ENCODE measurements at regions not wholly inside any gene's neighbourhood (a gene's known extent, or its start where the extent isn't known, plus 50 kb on each side); places are given as distances from the start of the nearest gene placed in this dataset.

DNA sequence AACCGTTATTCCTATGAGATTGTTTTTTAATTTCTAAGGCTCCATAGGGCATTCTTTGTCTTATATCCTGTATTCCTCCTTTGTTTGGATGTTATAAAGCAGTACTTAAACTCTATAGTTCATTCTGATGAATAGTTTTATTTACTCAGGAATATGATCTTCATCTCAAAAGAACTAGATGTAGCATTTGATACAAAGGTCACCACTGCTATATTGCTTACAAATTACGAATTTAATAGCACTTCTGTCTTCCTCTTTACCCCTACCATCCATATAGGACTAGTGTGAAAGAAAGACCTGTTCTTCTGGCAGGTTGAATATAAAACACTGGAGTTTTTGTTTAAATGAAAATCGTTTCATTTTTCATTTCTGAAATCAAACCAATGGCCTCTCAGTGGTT lies 468.1 kb upstream of the CXADR start:
- Mint-ChIP-seq H3K4me3 (no peak overlapping the region), H3K4me1 (no peaks in the 10 kb centered on the region), H3K27ac (no peak overlapping the region), H3K9me3 (peaks cover 17% of the 10 kb centered on the region), H3K36me3 (ENCODE audit: low read depth) (no peaks in the 10 kb centered on the region), H3K27me3 (no peaks in the 10 kb centered on the region)
- no peak for ATAC-seq
- DNase-seq: no peak

DNA sequence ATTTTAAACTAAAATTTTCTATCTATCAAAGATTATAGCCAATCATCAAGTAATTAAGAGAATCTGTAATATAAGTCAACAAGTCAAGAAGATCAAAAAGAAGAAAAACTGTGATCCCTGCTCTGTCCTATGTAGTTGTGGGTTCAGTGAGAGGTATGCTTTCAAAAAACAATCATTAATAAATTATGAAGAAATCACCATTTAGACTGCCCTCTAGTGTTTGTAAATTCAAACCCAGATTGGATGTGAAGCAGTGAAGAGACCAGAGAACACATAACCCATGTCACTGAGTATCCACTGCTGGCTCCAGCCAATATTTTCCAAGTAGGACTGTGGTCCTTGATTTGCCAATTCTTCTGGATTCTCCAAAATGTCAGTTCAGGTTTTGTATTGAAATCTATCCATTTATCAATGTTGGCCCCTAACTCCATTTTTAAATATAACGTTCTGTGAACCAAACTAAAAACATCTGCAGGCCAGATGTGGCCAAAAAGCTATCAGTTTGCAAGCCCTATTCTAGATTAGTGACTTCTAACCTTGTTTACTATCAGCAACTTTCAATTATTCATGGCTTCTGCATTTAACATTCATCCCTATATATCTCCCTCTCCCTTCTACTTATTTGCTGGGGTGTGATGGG lies 467.5 kb upstream of the CXADR start:
- Mint-ChIP-seq H3K9me3 (peaks cover 17% of the 10 kb centered on the region), H3K27me3 (no peaks in the 10 kb centered on the region)
- no peak for DNase-seq

DNA sequence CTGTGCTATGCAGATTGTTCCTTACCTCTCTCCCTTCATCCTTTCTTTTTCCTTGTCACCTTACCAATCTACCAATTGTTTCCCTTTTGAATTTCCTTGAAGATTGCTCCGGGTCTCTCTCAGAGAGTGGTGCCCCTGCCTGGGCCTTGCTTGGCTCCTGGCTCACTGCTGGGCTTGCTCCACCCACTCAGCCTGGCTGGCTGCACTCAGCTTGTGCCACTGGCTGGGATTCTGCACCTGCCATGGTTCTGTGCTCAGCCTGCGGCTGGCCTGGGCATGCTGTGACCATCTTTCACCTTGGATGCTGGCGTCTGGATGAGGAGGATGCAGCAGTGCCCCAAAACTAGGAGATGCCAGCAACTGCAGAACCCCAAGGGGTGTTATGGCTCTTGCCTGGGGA lies 463.9 kb upstream of the CXADR start:
- no peaks in the 10 kb centered on the region for H3K27me3 Mint-ChIP-seq
- peaks cover 5% of the 10 kb centered on the region for H3K9me3 Mint-ChIP-seq
- ATAC-seq: no peak
- no peaks in the 10 kb centered on the region for H3K36me3 Mint-ChIP-seq (ENCODE audit: low read depth)
- H3K27ac Mint-ChIP-seq: no peak overlapping the region
- no peaks in the 10 kb centered on the region for H3K4me1 Mint-ChIP-seq
- no peak for DNase-seq
- no peak overlapping the region for H3K4me3 Mint-ChIP-seq

More for the DNA sequence above, 467.5 kb upstream of the CXADR start:
- Mint-ChIP-seq H3K36me3 (ENCODE audit: low read depth) (no peaks in the 10 kb centered on the region), H3K4me3 (no peak overlapping the region), H3K4me1 (no peaks in the 10 kb centered on the region), H3K27ac (no peak overlapping the region)
- no peak for ATAC-seq

DNA sequence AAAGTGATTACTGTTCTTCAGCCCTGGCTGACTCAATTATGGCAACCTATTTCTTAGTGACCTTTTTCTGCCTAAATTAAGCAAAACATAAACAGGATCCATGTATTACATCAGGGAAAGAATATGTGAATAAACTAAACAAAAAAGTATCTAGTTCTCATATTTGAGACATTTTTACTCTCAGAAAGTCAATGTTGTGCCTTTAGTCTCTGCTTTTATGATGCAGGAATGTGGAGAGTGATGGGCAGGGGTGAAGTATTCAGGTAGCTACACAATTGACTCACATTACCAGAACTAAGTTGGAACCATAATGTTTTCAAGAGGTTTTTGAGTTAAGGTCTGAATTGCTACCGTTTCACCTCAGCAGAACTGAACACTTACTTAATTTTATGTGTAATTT lies 462.7 kb upstream of the CXADR start:
- no peak overlapping the region for H3K4me3 Mint-ChIP-seq
- H3K9me3 Mint-ChIP-seq: peaks cover 5% of the 10 kb centered on the region
- no peak for DNase-seq
- no peak overlapping the region for H3K27ac Mint-ChIP-seq
- no peaks in the 10 kb centered on the region for H3K4me1 Mint-ChIP-seq
- no peaks in the 10 kb centered on the region for H3K36me3 Mint-ChIP-seq (ENCODE audit: low read depth)
- no peak for ATAC-seq
- no peaks in the 10 kb centered on the region for H3K27me3 Mint-ChIP-seq

DNA sequence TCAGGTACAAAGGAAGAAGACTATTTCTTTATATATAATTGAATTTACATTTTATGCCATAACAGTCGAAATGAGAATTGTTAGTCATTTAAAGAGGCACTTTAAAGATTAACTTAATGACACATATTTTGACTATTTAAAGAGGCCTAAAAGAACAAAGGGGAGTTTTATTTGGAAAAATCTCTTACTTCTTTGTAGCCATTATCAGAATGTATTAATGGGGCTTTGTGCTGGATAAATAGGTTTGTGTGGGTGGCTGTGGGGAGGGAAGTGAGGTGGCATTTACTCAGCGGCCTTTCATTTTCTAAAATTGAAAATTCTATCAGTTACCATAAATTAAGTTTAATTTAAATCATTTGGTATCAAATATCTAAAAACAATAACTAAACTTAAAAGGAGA lies 462.2 kb upstream of the CXADR start:
- Mint-ChIP-seq H3K9me3 (peaks cover 5% of the 10 kb centered on the region), H3K27me3 (no peaks in the 10 kb centered on the region), H3K4me1 (no peaks in the 10 kb centered on the region), H3K36me3 (ENCODE audit: low read depth) (no peaks in the 10 kb centered on the region), H3K4me3 (no peak overlapping the region), H3K27ac (no peak overlapping the region)
- DNase-seq: no peak
- ATAC-seq: no peak

DNA sequence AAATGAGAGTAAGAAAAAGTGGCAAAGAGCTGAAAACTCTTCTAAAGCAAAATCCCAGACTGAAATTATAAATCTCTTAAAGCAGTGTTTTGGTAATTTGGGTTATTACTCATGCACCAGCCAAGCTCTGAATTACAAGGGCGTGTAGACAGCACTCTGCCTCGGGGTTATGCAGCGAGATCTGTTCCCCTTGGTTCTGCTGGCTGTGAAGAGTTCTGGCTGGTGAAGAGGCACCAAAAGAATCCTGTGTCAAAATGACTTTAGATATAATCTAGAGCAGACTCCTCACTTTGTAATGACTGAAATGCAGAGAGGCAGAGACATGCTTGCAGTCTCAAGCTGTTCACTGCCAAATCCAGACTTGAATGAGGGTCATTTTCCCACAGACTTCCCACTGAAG lies 461.8 kb upstream of the CXADR start:
- Mint-ChIP-seq H3K36me3 (ENCODE audit: low read depth) (no peaks in the 10 kb centered on the region), H3K4me3 (no peak overlapping the region), H3K27me3 (no peaks in the 10 kb centered on the region), H3K27ac (no peak overlapping the region), H3K9me3 (peaks cover 5% of the 10 kb centered on the region), H3K4me1 (no peaks in the 10 kb centered on the region)
- ATAC-seq (no peak), DNase-seq (no peak)

DNA sequence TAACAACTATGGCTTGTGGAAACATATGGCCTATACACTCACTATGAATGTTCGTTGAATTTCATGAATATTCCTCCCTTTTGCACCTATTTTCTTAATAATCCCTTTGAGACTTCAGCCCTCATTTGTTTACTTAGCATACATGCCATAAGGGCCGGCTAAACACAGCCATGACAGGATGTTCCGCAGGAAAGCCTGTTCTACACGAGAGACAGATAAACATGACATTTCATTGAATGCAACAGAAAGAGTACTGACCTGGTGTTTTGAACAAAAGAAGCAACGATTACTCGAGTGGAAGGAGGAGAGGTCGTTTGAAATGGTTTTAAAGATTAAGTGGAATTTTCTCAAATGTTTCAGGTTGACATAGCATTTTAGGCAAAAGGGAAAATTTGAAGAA lies 459.5 kb upstream of the CXADR start:
- no peak for DNase-seq
- Mint-ChIP-seq H3K27me3 (no peaks in the 10 kb centered on the region), H3K27ac (no peak overlapping the region), H3K4me3 (no peak overlapping the region), H3K9me3 (peaks cover 5% of the 10 kb centered on the region), H3K4me1 (no peaks in the 10 kb centered on the region), H3K36me3 (ENCODE audit: low read depth) (no peaks in the 10 kb centered on the region)
- no peak for ATAC-seq

DNA sequence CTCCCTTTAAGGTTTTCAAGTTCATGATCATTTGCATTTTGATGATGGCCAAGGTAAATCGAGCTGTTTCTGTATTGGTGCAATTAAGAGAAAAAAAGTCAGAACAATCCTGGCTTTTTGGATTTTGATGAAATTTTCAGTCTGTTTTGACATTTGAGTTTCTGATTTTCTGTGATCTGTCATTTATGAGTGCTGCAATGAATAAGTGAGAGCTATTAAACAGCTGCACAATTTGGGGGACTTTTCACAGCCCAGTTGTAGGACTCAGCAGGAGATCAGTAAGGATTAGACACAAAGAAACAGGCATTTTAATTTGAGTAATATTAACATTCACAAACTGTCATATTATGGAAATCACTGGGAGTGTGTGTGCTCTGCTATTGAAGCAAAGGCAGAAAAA lies 452.9 kb upstream of the CXADR start:
- Mint-ChIP-seq H3K9me3 (peaks cover 9% of the 10 kb centered on the region), H3K27me3 (no peaks in the 10 kb centered on the region), H3K27ac (no peak overlapping the region), H3K36me3 (ENCODE audit: low read depth) (no peaks in the 10 kb centered on the region), H3K4me3 (no peak overlapping the region), H3K4me1 (no peaks in the 10 kb centered on the region)
- no peak for DNase-seq
- ATAC-seq: no peak

DNA sequence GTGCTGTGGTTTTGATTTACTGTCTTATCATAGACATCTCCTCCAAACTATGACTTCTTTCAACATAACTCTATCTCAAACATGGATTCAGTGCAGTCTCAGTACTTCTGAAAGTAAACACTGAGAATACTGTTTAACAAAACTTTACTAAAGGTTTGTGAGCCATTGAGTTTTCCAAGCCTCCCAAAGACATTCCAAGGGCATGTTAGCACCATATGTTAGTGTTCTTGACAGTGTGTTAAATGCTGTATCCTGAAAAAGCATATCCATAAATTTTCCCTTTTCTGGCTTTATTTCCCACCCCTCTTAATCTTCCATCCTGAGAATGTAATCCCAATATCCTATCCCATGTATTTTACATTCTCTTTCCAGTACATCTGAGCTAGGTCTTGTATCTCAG lies 446.8 kb upstream of the CXADR start:
- Mint-ChIP-seq H3K4me3 (no peak overlapping the region), H3K36me3 (ENCODE audit: low read depth) (no peaks in the 10 kb centered on the region), H3K27me3 (no peaks in the 10 kb centered on the region), H3K27ac (no peak overlapping the region), H3K9me3 (no peaks in the 10 kb centered on the region), H3K4me1 (no peaks in the 10 kb centered on the region)
- DNase-seq (no peak), ATAC-seq (no peak)

DNA sequence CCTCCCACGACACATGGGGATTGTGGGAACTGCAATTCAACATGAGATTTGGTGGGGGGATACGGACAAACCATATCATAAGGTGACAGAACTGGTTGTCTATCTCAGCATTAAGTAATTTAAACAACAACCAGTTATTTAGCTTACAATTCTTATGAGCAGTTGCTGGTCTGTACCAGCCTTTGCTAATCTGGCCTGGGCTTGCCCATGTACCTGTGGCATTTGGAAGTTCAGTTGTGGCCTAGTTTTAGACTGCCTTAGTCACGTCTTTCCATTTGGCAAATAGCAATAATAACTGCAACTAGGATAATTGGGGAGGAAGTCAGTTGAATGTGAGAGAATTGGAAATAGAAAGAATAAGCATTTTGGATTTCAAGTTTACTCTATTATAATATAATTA lies 441.8 kb upstream of the CXADR start:
- ATAC-seq (no peak), DNase-seq (no peak)
- Mint-ChIP-seq H3K4me3 (no peak overlapping the region), H3K9me3 (peaks cover 16% of the 10 kb centered on the region), H3K4me1 (no peaks in the 10 kb centered on the region), H3K36me3 (ENCODE audit: low read depth) (no peaks in the 10 kb centered on the region), H3K27ac (no peak overlapping the region), H3K27me3 (no peaks in the 10 kb centered on the region)

DNA sequence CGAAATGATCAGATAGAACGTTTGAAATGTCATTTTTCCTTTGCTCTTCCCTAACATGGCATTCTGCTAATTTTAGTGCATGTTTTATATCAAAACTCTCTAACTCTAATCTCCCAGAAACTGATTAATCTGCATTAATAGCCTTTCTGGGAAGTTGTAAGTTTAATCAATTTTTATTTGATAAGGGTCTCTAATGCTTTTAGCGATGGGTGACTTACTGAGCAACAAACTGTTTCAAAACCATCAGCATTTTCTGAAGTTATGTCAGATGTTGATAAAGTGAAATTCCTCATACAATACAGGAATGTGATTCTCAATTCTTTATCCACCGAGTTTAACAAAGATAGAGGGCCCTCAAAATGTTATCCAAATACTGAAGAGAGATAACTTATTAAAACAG lies 431.6 kb upstream of the CXADR start:
- ATAC-seq: no peak
- Mint-ChIP-seq H3K27me3 (no peaks in the 10 kb centered on the region), H3K4me1 (no peaks in the 10 kb centered on the region), H3K4me3 (no peak overlapping the region), H3K36me3 (ENCODE audit: low read depth) (no peaks in the 10 kb centered on the region), H3K9me3 (peaks cover 1% of the 10 kb centered on the region), H3K27ac (no peak overlapping the region)
- no peak for DNase-seq

DNA sequence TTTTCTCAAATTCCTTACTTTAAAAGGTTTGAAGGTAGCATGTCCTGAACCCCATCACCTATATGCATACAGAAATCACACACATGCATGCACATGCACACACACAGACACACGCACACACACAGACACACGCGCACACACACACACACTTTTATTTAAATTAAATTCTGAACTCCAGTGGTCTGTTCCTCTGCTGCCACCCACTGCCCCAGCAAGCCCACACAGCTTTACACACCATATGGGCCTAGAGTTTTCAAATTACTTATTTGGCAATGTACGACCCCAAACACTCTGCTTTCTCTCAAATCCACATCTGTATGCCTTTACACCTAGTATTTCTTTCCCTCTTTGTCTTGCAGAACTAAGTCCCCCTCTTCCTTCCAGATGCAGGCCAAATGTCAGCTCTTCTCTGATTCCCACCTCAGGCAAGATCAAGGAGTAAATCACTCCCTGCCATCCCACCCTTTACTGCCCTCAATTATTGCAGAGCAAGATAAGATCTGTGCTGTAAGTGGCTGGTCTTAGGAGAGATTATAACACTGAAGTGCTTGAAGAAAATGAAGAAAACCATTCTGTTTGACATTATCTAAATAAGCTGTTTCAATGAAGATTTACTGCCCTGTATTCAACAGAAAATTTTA lies 429.9 kb upstream of the CXADR start:
- no peak for ATAC-seq
- DNase-seq: no peak
- no peaks in the 10 kb centered on the region for H3K36me3 Mint-ChIP-seq (ENCODE audit: low read depth)
- no peaks in the 10 kb centered on the region for H3K27me3 Mint-ChIP-seq
- H3K9me3 Mint-ChIP-seq: no peaks in the 10 kb centered on the region
- no peak overlapping the region for H3K27ac Mint-ChIP-seq
- H3K4me3 Mint-ChIP-seq: no peak overlapping the region
- H3K4me1 Mint-ChIP-seq: no peaks in the 10 kb centered on the region

DNA sequence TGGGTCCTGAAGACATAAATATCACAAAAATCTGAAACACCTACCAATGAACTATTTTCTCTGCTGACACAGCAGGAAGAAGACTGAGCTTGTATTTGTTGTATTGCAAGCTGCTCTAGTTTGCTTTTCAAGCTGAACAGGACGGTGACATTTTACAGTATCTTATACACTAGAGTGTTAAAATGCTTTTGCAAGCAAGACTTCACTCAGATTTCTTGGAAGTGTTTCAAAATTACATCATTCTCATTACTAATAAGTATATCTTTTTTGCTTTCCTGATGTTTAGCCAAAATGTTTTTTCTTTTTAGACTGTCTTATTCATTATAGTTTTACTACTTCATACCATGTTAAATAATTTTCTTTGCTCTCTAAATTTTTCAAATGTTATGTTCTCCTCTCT lies 427.1 kb upstream of the CXADR start:
- no peaks in the 10 kb centered on the region for H3K4me1 Mint-ChIP-seq
- H3K27ac Mint-ChIP-seq: no peak overlapping the region
- H3K4me3 Mint-ChIP-seq: no peak overlapping the region
- ATAC-seq (no peak), DNase-seq (no peak)
- H3K9me3 Mint-ChIP-seq: peaks cover 7% of the 10 kb centered on the region
- no peaks in the 10 kb centered on the region for H3K36me3 Mint-ChIP-seq (ENCODE audit: low read depth)
- H3K27me3 Mint-ChIP-seq: no peaks in the 10 kb centered on the region

DNA sequence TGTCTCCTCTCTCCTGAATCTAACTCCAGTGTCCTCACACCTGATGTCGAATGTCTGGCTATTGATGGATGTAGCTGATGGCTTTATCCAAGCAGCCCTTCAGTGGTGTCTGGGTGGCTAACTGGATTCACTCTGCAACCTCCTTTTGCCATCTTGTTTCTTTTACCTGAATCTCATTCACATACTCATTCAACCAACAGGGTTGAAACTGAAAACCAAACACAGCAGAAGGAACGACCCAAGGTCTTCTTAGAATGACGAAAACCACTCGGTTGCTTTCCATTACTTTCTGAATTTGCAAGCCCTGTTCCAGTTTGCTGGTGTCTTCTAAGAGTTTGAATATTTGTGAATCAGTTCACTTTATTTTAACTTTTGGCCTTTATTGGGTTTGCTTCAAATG lies 424.3 kb upstream of the CXADR start:
- no peak for ATAC-seq
- no peak for DNase-seq
- Mint-ChIP-seq H3K27ac (no peak overlapping the region), H3K36me3 (ENCODE audit: low read depth) (no peaks in the 10 kb centered on the region), H3K4me1 (no peaks in the 10 kb centered on the region), H3K4me3 (no peak overlapping the region), H3K9me3 (peaks cover 7% of the 10 kb centered on the region), H3K27me3 (no peaks in the 10 kb centered on the region)

DNA sequence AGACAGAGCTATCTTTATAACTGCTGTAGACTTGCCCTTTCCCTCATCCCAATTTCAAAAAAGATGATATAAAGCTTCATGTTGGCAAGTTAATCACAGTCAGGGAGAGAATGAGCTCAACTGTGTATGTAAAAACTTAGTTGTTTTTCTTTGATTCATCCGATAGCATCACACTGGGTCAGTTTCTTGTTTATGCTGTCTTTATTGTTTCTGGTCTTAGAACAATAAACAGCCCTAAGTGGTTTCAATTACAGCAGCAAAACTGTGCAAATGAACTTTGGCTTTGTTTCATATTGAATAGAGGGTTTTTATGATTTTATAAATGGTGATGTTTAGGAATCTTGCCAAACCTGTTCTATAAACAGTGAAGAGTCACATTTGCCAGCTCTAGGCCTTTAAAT lies 423.8 kb upstream of the CXADR start:
- H3K27me3 Mint-ChIP-seq: no peaks in the 10 kb centered on the region
- peaks cover 7% of the 10 kb centered on the region for H3K9me3 Mint-ChIP-seq
- no peak overlapping the region for H3K4me3 Mint-ChIP-seq
- DNase-seq (no peak), ATAC-seq (no peak)
- H3K36me3 Mint-ChIP-seq (ENCODE audit: low read depth): no peaks in the 10 kb centered on the region
- H3K4me1 Mint-ChIP-seq: no peaks in the 10 kb centered on the region
- H3K27ac Mint-ChIP-seq: no peak overlapping the region

DNA sequence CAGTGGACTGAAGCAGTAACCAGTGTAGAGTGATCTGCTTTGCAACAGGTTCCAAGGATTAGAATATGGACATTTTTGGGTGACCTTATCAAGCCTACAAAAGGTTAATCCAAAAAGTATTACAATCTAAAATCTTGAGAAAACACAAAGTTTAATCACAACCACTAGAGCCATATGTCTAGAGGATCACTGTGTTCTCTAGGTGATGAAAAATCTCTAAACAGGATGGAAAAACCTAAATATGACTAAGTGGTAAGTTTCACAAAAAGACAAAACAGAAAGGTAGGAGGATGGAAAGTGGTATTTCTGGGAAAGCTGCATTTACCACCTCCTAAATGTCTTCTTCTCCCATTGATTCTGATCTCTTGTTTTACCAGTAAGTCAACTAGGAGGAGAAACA lies 411.1 kb upstream of the CXADR start:
- H3K4me1 Mint-ChIP-seq: no peaks in the 10 kb centered on the region
- peaks cover 24% of the 10 kb centered on the region for H3K9me3 Mint-ChIP-seq
- H3K27me3 Mint-ChIP-seq: no peaks in the 10 kb centered on the region
- H3K4me3 Mint-ChIP-seq: no peak overlapping the region
- H3K36me3 Mint-ChIP-seq (ENCODE audit: low read depth): no peaks in the 10 kb centered on the region
- no peak overlapping the region for H3K27ac Mint-ChIP-seq
- DNase-seq: no peak
- no peak for ATAC-seq

All from activated naive CD8-positive, alpha-beta T cell treated with anti-CD3 and anti-CD28 coated beads, Interleukin-2, amount 50 U/mL, for 24 hours (primary cell).